ENCODE measurements at regions not wholly inside any gene's neighbourhood (a gene's known extent, or its start where the extent isn't known, plus 50 kb on each side); places are given as distances from the start of the nearest gene placed in this dataset.

- TF ChIP-seq JARID2 (CRISPR knock-in tag; IDR thresholded peaks at IDR 0.05; ENCODE audit: insufficient replicate concordance) = no peak
- no peak for TF ChIP-seq ZNF646 (CRISPR knock-in tag; IDR thresholded peaks at IDR 0.05)
- TF ChIP-seq ZNF431 (CRISPR knock-in tag; IDR thresholded peaks at IDR 0.05; ENCODE audit: borderline replicate concordance, low read depth) = no peak
- no peak for TF ChIP-seq RXRB (CRISPR knock-in tag; IDR thresholded peaks at IDR 0.05; ENCODE audit: borderline replicate concordance)
- TF ChIP-seq DR1 (CRISPR knock-in tag; IDR thresholded peaks at IDR 0.05) = no peak
- TF ChIP-seq KLF13 (CRISPR knock-in tag; IDR thresholded peaks at IDR 0.05) = no peak
- no peak for TF ChIP-seq ZNF687 (CRISPR knock-in tag; IDR thresholded peaks at IDR 0.05)
- no peak for TF ChIP-seq IRF2 (CRISPR knock-in tag; IDR thresholded peaks at IDR 0.05)
- TF ChIP-seq SP1 (IDR thresholded peaks at IDR 0.05) = no peak
- no peak for TF ChIP-seq SP1 (CRISPR knock-in tag; IDR thresholded peaks at IDR 0.05)
These were observed 54.0 kb upstream of the TNFRSF19 start (continued) for GRCh38 chr13:23516190-23516589.

Data from HepG2 (cell line).